Kasumi-1 (cell line): ENCODE measurements at regions not wholly inside any gene's neighbourhood (a gene's known extent, or its start where the extent isn't known, plus 50 kb on each side); places are given as distances from the start of the nearest gene placed in this dataset.

Experiments used
- DNase-seq, 2 experiments: peaks; one replicate each; lab custom pipeline; 2025; lab: John Stamatoyannopoulos, UW

GRCh38 chr17:77379065-77379428, 238.3 kb downstream of the SEC14L1 start:
- no peak for DNase-seq

- DNase-seq, result no peak
These were observed 239.1 kb downstream of the SEC14L1 start for GRCh38 chr17:77379832-77380231.

- DNase-seq, result no peak
These were observed 239.8 kb downstream of the SEC14L1 start for GRCh38 chr17:77380395-77381184.

- DNase-seq, result no peak
These were observed 240.5 kb downstream of the SEC14L1 start for GRCh38 chr17:77381185-77381700.

- no peak for DNase-seq
These were observed 241.0 kb downstream of the SEC14L1 start for GRCh38 chr17:77381731-77382130.

GRCh38 chr17:77382356-77382911, 241.7 kb downstream of the SEC14L1 start:
- no peak for DNase-seq

- no peak for DNase-seq
These were observed 242.3 kb downstream of the SEC14L1 start for GRCh38 chr17:77382966-77383612.

- DNase-seq, result no peak
These were observed 243.1 kb downstream of the SEC14L1 start for GRCh38 chr17:77383613-77384608.

GRCh38 chr17:77385750-77386501, 245.2 kb downstream of the SEC14L1 start:
- no peak for DNase-seq

- no peak for DNase-seq
These were observed 245.9 kb downstream of the SEC14L1 start for GRCh38 chr17:77386502-77387192.

- DNase-seq, result no peak
These were observed 247.1 kb downstream of the SEC14L1 start for GRCh38 chr17:77387891-77388290.

GRCh38 chr17:77388384-77389306, 247.9 kb downstream of the SEC14L1 start:
- peak in 1 of 2 experiments; percentile 75 for DNase-seq

- no peak for DNase-seq
These were observed 250.1 kb downstream of the SEC14L1 start for GRCh38 chr17:77390870-77391269.

GRCh38 chr17:77391668-77392375, 251.1 kb downstream of the SEC14L1 start:
- peak; percentile 80 to 82 for DNase-seq

GRCh38 chr17:77392376-77393273, 251.9 kb downstream of the SEC14L1 start:
- peak; percentile 73 to 74 for DNase-seq

- no peak for DNase-seq
These were observed 252.5 kb downstream of the SEC14L1 start for GRCh38 chr17:77393274-77393600.

- no peak for DNase-seq
These were observed 253.2 kb downstream of the SEC14L1 start for GRCh38 chr17:77393867-77394539.
